ENCODE measurements at regions not wholly inside any gene's neighbourhood (a gene's known extent, or its start where the extent isn't known, plus 50 kb on each side); places are given as distances from the start of the nearest gene placed in this dataset.

GRCh38 chr3:80542456-80542855, 774.7 kb upstream of the ROBO1 start:
- TF ChIP-seq TP53 (CRISPR knock-in tag; IDR thresholded peaks at IDR 0.05) (no peak), E2F6 (IDR thresholded peaks at IDR 0.05; ENCODE audit: borderline replicate concordance, low read depth) (no peak), SMC3 (IDR thresholded peaks at IDR 0.05) (no peak), REST (IDR thresholded peaks at IDR 0.05) (no peak), RARB (CRISPR knock-in tag; IDR thresholded peaks at IDR 0.05) (no peak), HES2 (IDR thresholded peaks at IDR 0.05) (no peak), HOXB13 (CRISPR knock-in tag; IDR thresholded peaks at IDR 0.05; ENCODE audit: low read depth) (no peak), ZNF302 (CRISPR knock-in tag; IDR thresholded peaks at IDR 0.05) (no peak), HOXA7 (CRISPR knock-in tag; IDR thresholded peaks at IDR 0.05) (no peak), GATA3 (IDR thresholded peaks at IDR 0.05; ENCODE audit: borderline replicate concordance) (no peak), RAD21 (conservative IDR thresholded peaks at IDR 0.05 in 1 of 2, IDR thresholded peaks at IDR 0.05 in 1 of 2) (no peak)
- FAIRE-seq (no peak), ATAC-seq (no peak), DNase-seq (ENCODE audit: low read depth in 1 of 2, low spot score in 1 of 2) (no peak)
- ChIA-PET CTCF (no interaction called here), POLR2A (no interaction called here)
- no peak overlapping the region for H3K27ac ChIP-seq
- H3K4me3 ChIP-seq: no peak overlapping the region
- no peak overlapping the region for H3K4me2 ChIP-seq
- H3K4me1 ChIP-seq: no peaks in the 10 kb centered on the region
- H3K9me3 ChIP-seq: 0 out of 3 replicates have a peak, but pooled peaks cover 5% of the 10 kb centered on the region

GRCh38 chr3:80537680-80538079, 769.9 kb upstream of the ROBO1 start:
- no peak for TF ChIP-seq EHF (CRISPR knock-in tag; IDR thresholded peaks at IDR 0.05)
- 29% methylated on average over 4 of the region's 4 CpGs for WGBS (ENCODE audit: missing lambda C conversion rate)
- CTCF ChIA-PET: no interaction called here
- no peak overlapping the region for H3K4me3 ChIP-seq
- H3K4me2 ChIP-seq: no peak overlapping the region
- ATAC-seq: no peak
- H3K27ac ChIP-seq: no peak overlapping the region
- POLR2A ChIA-PET: no interaction called here
- H3K4me1 ChIP-seq: no peaks in the 10 kb centered on the region
- no peak for FAIRE-seq
- DNase-seq (ENCODE audit: low read depth in 1 of 2, low spot score in 1 of 2): no peak
- H3K9me3 ChIP-seq: peaks cover 10% of the 10 kb centered on the region; the same call in 1 of the 3 replicates

GRCh38 chr3:80535286-80535685, 767.5 kb upstream of the ROBO1 start:
- no peak for TF ChIP-seq EHF (CRISPR knock-in tag; IDR thresholded peaks at IDR 0.05)
- no peak for TF ChIP-seq KDM5A (IDR thresholded peaks at IDR 0.05)
- no peak for TF ChIP-seq PBX3 (IDR thresholded peaks at IDR 0.05)
- peaks cover 7% of the 10 kb centered on the region; the same call in 1 of the 3 replicates for H3K9me3 ChIP-seq
- ATAC-seq (no peak), DNase-seq (ENCODE audit: low read depth in 1 of 2, low spot score in 1 of 2) (no peak), FAIRE-seq (peak; percentile 68)
- H3K4me2 ChIP-seq: no peak overlapping the region
- H3K27ac ChIP-seq: no peak overlapping the region
- CTCF ChIA-PET: no interaction called here
- 84% methylated on average over 1 of the region's 1 CpG for WGBS (ENCODE audit: missing lambda C conversion rate)
- POLR2A ChIA-PET: no interaction called here
- no peaks in the 10 kb centered on the region for H3K4me1 ChIP-seq
- no peak overlapping the region for H3K4me3 ChIP-seq

- H3K27ac ChIP-seq: no peak overlapping the region
- FAIRE-seq: no peak
- POLR2A ChIA-PET: no interaction called here
- no peak overlapping the region for H3K4me3 ChIP-seq
- no peak overlapping the region for H3K4me2 ChIP-seq
- no peaks in the 10 kb centered on the region for H3K4me1 ChIP-seq
- no peak for ATAC-seq
- WGBS (ENCODE audit: missing lambda C conversion rate): 27% methylated on average over 3 of the region's 3 CpGs
- peaks cover 6% of the 10 kb centered on the region; the same call in 1 of the 3 replicates for H3K9me3 ChIP-seq
- CTCF ChIA-PET: interaction anchor here (1.0 kb wide), 1 partner anchor 166 kb away, joined by 3 read pairs; no protein-coding TSS in a partner anchor
- no peak for DNase-seq (ENCODE audit: low read depth in 1 of 2, low spot score in 1 of 2)
- TF ChIP-seq EP300 (IDR thresholded peaks at IDR 0.05): no peak
- TF ChIP-seq EHF (CRISPR knock-in tag; IDR thresholded peaks at IDR 0.05): no peak
- no peak for TF ChIP-seq PBX3 (IDR thresholded peaks at IDR 0.05)
- no peak for TF ChIP-seq POLR2AphosphoS2 (conservative IDR thresholded peaks at IDR 0.05; ENCODE audit: low read length)
- no peak for TF ChIP-seq TFCP2L1 (CRISPR knock-in tag; IDR thresholded peaks at IDR 0.05)
- no peak for TF ChIP-seq CBX2 (IDR thresholded peaks at IDR 0.05; ENCODE audit: borderline replicate concordance, low read depth)
- no peak for TF ChIP-seq NPAS2 (CRISPR knock-in tag; IDR thresholded peaks at IDR 0.05; ENCODE audit: borderline replicate concordance)
- no peak for TF ChIP-seq HOXB5 (CRISPR knock-in tag; IDR thresholded peaks at IDR 0.05)
- TF ChIP-seq ATOH8 (CRISPR knock-in tag; IDR thresholded peaks at IDR 0.05; ENCODE audit: low read depth): no peak
- no peak for TF ChIP-seq E2F6 (IDR thresholded peaks at IDR 0.05; ENCODE audit: borderline replicate concordance, low read depth)
- no peak for TF ChIP-seq CBX8 (IDR thresholded peaks at IDR 0.05)
- TF ChIP-seq SMC3 (IDR thresholded peaks at IDR 0.05): no peak
- TF ChIP-seq KDM1A (IDR thresholded peaks at IDR 0.05; ENCODE audit: low read depth): no peak
Observed at GRCh38 chr3:80533553-80533952, 765.8 kb upstream of the ROBO1 start.

All from A549 (cell line).